ENCODE measurements at regions not wholly inside any gene's neighbourhood (a gene's known extent, or its start where the extent isn't known, plus 50 kb on each side); places are given as distances from the start of the nearest gene placed in this dataset.

DNA sequence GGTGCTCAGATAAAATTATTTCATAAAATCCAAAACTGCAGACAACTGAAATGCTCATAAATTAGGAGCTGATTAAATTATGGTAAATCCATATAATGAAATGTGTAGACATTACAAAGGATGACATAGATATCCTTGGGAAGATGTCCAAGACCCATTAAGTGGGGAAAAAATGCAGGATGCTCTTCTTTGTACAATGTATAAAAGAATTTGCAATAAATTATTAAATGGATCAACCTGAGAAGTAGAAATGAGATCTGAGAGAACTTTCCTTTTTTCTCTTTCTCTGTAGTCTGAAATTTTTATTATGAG, 336.4 kb upstream of the E2F7 start:
- H3K4me1 ChIP-seq: no peaks in the 10 kb centered on the region
- no peak overlapping the region for H3K27ac ChIP-seq
- ChIA-PET POLR2A (no interaction called here), CTCF (no interaction called here)
- DNase-seq (ENCODE audit: low read depth in 1 of 2, low spot score in 1 of 2) (no peak), ATAC-seq (no peak), FAIRE-seq (no peak)
- H3K4me3 ChIP-seq: no peak overlapping the region
- H3K9me3 ChIP-seq: no peaks in the 10 kb centered on the region
- H3K4me2 ChIP-seq: no peak overlapping the region
- TF ChIP-seq CHD4 (IDR thresholded peaks at IDR 0.05; ENCODE audit: borderline replicate concordance) (no peak), POLR2AphosphoS2 (conservative IDR thresholded peaks at IDR 0.05; ENCODE audit: low read length) (no peak), MAFK (IDR thresholded peaks at IDR 0.05; ENCODE audit: partially characterized antibody) (no peak), JUNB (IDR thresholded peaks at IDR 0.05) (no peak), GATA3 (IDR thresholded peaks at IDR 0.05; ENCODE audit: borderline replicate concordance) (no peak), FOSB (CRISPR knock-in tag; IDR thresholded peaks at IDR 0.05) (no peak)

GRCh38 chr12:77401064-77401769, 335.8 kb upstream of the E2F7 start:
- DNase-seq (ENCODE audit: low read depth in 1 of 2, low spot score in 1 of 2) (no peak), FAIRE-seq (no peak), ATAC-seq (no peak)
- POLR2A ChIA-PET: no interaction called here
- Histone ChIP-seq H3K4me1 (no peaks in the 10 kb centered on the region), H3K4me3 (no peak overlapping the region), H3K27ac (no peak overlapping the region), H3K9me3 (no peaks in the 10 kb centered on the region), H3K4me2 (no peak overlapping the region)
- TF ChIP-seq, protein P1, sequence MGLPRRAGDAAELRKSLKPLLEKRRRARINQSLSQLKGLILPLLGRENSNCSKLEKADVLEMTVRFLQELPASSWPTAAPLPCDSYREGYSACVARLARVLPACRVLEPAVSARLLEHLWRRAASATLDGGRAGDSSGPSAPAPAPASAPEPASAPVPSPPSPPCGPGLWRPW (IDR thresholded peaks at IDR 0.05): no peak
- TF ChIP-seq EHF (CRISPR knock-in tag; IDR thresholded peaks at IDR 0.05): no peak
- TF ChIP-seq, protein P2, sequence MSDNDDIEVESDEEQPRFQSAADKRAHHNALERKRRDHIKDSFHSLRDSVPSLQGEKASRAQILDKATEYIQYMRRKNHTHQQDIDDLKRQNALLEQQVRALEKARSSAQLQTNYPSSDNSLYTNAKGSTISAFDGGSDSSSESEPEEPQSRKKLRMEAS (IDR thresholded peaks at IDR 0.05): no peak
- TF ChIP-seq, protein P3, sequence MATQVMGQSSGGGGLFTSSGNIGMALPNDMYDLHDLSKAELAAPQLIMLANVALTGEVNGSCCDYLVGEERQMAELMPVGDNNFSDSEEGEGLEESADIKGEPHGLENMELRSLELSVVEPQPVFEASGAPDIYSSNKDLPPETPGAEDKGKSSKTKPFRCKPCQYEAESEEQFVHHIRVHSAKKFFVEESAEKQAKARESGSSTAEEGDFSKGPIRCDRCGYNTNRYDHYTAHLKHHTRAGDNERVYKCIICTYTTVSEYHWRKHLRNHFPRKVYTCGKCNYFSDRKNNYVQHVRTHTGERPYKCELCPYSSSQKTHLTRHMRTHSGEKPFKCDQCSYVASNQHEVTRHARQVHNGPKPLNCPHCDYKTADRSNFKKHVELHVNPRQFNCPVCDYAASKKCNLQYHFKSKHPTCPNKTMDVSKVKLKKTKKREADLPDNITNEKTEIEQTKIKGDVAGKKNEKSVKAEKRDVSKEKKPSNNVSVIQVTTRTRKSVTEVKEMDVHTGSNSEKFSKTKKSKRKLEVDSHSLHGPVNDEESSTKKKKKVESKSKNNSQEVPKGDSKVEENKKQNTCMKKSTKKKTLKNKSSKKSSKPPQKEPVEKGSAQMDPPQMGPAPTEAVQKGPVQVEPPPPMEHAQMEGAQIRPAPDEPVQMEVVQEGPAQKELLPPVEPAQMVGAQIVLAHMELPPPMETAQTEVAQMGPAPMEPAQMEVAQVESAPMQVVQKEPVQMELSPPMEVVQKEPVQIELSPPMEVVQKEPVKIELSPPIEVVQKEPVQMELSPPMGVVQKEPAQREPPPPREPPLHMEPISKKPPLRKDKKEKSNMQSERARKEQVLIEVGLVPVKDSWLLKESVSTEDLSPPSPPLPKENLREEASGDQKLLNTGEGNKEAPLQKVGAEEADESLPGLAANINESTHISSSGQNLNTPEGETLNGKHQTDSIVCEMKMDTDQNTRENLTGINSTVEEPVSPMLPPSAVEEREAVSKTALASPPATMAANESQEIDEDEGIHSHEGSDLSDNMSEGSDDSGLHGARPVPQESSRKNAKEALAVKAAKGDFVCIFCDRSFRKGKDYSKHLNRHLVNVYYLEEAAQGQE (IDR thresholded peaks at IDR 0.05): no peak
- no peak for TF ChIP-seq KDM5A (IDR thresholded peaks at IDR 0.05)
- no peak for TF ChIP-seq CBX8 (IDR thresholded peaks at IDR 0.05)
- no peak for TF ChIP-seq TFCP2L1 (CRISPR knock-in tag; IDR thresholded peaks at IDR 0.05)
- TF ChIP-seq NFE2L2 (conservative IDR thresholded peaks at IDR 0.05; ENCODE audit: low read length): no peak
- no peak for TF ChIP-seq MAFK (IDR thresholded peaks at IDR 0.05; ENCODE audit: partially characterized antibody)
- TF ChIP-seq GATA3 (IDR thresholded peaks at IDR 0.05; ENCODE audit: borderline replicate concordance): no peak
- TF ChIP-seq ZC3H11A (IDR thresholded peaks at IDR 0.05): no peak
- CTCF ChIA-PET: interaction anchor here (1.1 kb wide), 1 partner anchor 519 kb away, joined by 3 read pairs; no protein-coding TSS in a partner anchor
- 0% methylated on average over 3 of the region's 3 CpGs for WGBS (ENCODE audit: missing lambda C conversion rate)

DNA sequence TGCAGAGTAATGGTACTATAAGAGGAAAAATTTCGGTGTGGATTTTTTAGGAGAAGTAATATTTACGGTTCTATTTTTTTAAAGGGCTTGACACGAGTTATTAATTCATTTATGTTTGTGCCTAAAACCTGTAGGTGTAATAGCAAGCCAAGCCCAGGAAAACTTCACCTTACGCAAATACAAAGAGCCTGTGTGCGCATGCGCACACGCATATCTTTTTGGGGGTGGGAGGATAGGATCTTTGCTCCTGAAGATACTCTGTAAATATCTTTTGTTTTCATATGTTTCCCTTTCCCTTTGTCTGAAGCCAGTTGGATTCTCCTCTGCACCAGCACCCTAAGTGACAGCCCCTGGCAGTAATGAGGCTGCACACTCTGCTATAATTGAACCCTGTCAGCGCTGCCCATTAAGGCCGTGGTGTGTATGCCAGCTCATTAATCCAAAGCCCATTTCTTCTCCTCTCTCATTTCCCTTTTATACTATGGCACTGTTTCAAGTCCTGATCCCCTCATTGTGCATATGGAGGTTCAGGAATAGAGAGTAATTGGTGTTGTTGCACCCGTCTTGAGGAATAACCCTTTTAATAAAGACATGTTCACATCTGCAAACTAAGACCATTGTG, 327.2 kb upstream of the E2F7 start:
- ATAC-seq: no peak
- POLR2A ChIA-PET: no interaction called here
- no peak for FAIRE-seq
- TF ChIP-seq ATOH8 (CRISPR knock-in tag; IDR thresholded peaks at IDR 0.05; ENCODE audit: low read depth) (no peak), RARB (CRISPR knock-in tag; IDR thresholded peaks at IDR 0.05) (no peak), NPAS2 (CRISPR knock-in tag; IDR thresholded peaks at IDR 0.05; ENCODE audit: borderline replicate concordance) (no peak), ZC3H11A (IDR thresholded peaks at IDR 0.05) (no peak), MYC (IDR thresholded peaks at IDR 0.05; ENCODE audit: borderline replicate concordance, low read length) (no peak), TP53 (CRISPR knock-in tag; IDR thresholded peaks at IDR 0.05) (no peak), MAZ (IDR thresholded peaks at IDR 0.05; ENCODE audit: borderline replicate concordance, low read depth, low read length) (no peak), CEBPB (IDR thresholded peaks at IDR 0.05) (no peak), BCL3 (IDR thresholded peaks at IDR 0.05) (no peak), SMC3 (IDR thresholded peaks at IDR 0.05) (no peak), NFE2L2 (conservative IDR thresholded peaks at IDR 0.05; ENCODE audit: low read length) (no peak), TFCP2L1 (CRISPR knock-in tag; IDR thresholded peaks at IDR 0.05) (no peak)
- TF ChIP-seq, protein P4, sequence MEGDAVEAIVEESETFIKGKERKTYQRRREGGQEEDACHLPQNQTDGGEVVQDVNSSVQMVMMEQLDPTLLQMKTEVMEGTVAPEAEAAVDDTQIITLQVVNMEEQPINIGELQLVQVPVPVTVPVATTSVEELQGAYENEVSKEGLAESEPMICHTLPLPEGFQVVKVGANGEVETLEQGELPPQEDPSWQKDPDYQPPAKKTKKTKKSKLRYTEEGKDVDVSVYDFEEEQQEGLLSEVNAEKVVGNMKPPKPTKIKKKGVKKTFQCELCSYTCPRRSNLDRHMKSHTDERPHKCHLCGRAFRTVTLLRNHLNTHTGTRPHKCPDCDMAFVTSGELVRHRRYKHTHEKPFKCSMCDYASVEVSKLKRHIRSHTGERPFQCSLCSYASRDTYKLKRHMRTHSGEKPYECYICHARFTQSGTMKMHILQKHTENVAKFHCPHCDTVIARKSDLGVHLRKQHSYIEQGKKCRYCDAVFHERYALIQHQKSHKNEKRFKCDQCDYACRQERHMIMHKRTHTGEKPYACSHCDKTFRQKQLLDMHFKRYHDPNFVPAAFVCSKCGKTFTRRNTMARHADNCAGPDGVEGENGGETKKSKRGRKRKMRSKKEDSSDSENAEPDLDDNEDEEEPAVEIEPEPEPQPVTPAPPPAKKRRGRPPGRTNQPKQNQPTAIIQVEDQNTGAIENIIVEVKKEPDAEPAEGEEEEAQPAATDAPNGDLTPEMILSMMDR (IDR thresholded peaks at IDR 0.05): no peak

More for the DNA sequence above, 327.2 kb upstream of the E2F7 start:
- Histone ChIP-seq H3K4me1 (no peaks in the 10 kb centered on the region), H3K4me2 (no peak overlapping the region), H3K9me3 (no peaks in the 10 kb centered on the region), H3K4me3 (no peak overlapping the region), H3K27ac (no peak overlapping the region)
- 51% methylated on average over 10 of the region's 10 CpGs for WGBS (ENCODE audit: missing lambda C conversion rate)
- no peak for DNase-seq (ENCODE audit: low read depth in 1 of 2, low spot score in 1 of 2)
- CTCF ChIA-PET: no interaction called here

Data from A549 (cell line).